Gastroesophageal sphincter (tissue), 3 donors: ENCODE measurements at regions not wholly inside any gene's neighbourhood (a gene's known extent, or its start where the extent isn't known, plus 50 kb on each side); places are given as distances from the start of the nearest gene placed in this dataset.

Experiments
- EP300 ChIP-seq: sonication (generic); formaldehyde crosslinking; IDR thresholded peaks from one replicate; pipeline ENCODE4 v1.6.1; 2017; ENCODE audit warnings: antibody characterized with exemption, mild to moderate bottlenecking
- POLR2A ChIP-seq, 2 donors: fragments of 450-650 bp; IDR thresholded peaks; one replicate each; pipeline ENCODE4 v1.6.1; 2017; ENCODE audit warnings: antibody characterized with exemption in 2 of 2, mild to moderate bottlenecking in 2 of 2, moderate library complexity in 1 of 2
- POLR2AphosphoS5 ChIP-seq: sonication (generic); formaldehyde crosslinking; IDR thresholded peaks from one replicate; pipeline ENCODE4 v1.6.1; 2017; ENCODE audit warnings: antibody characterized with exemption
- TF ChIP-seq, protein P1 (sequence below), 4 experiments: fragments of 200-600 bp in 2 of 4; fragments of 450-650 bp in 2 of 4; sonication (generic) in 1 of 4; IDR thresholded peaks; one replicate each; pipeline ENCODE4 v1.5.1; 2017 to 2019; ENCODE audit warnings: antibody characterized with exemption in 4 of 4, mild to moderate bottlenecking in 2 of 4, moderate library complexity in 2 of 4

DNA sequence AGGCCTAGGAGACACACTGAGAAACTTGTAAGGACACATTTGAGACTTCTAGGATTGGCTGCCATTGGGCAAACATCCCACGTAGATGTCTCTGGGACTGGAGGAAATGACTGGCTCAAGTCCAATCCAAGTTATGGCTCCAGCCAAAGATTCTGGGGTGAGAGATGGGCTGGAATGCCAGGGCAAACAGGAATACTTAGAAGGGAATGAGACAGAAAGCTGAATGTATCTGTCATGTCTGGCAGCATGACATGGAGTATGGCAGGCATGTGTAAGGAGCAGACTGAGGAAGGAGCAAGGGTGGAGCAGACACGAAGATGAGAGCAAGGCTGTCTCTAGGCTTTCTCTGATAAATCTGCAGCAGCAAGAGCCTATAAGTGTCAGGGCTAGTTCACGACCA is 209.2 kb downstream of the PHLDA1 start:
- TF ChIP-seq, protein P1, sequence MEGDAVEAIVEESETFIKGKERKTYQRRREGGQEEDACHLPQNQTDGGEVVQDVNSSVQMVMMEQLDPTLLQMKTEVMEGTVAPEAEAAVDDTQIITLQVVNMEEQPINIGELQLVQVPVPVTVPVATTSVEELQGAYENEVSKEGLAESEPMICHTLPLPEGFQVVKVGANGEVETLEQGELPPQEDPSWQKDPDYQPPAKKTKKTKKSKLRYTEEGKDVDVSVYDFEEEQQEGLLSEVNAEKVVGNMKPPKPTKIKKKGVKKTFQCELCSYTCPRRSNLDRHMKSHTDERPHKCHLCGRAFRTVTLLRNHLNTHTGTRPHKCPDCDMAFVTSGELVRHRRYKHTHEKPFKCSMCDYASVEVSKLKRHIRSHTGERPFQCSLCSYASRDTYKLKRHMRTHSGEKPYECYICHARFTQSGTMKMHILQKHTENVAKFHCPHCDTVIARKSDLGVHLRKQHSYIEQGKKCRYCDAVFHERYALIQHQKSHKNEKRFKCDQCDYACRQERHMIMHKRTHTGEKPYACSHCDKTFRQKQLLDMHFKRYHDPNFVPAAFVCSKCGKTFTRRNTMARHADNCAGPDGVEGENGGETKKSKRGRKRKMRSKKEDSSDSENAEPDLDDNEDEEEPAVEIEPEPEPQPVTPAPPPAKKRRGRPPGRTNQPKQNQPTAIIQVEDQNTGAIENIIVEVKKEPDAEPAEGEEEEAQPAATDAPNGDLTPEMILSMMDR (IDR thresholded peaks at IDR 0.05), result no peak
- TF ChIP-seq POLR2AphosphoS5 (no peak), POLR2A (IDR thresholded peaks at IDR 0.05) (no peak), EP300 (no peak)
